ENCODE measurements at regions not wholly inside any gene's neighbourhood (a gene's known extent, or its start where the extent isn't known, plus 50 kb on each side); places are given as distances from the start of the nearest gene placed in this dataset.

DNA sequence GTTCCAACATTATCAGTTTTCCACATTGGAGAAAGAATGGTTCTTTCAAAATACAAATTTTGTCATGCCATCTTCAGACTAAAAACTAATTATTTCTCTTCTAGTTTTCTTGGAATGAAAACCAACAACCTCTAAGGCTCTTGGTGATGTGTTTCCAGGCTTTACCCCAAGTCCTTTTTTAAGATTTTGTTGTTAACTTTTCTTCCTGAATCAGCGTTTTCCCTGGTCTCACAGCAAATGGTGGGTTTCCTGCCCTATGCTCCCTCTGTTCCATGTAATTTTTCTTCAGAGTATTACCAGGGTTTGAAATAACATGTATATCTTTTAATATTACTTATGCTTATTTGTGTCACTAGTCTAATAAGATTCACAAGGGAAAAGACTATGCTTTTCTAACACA lies 1311.9 kb downstream of the LRFN5 start:
- no peak overlapping the region for H3K4me3 ChIP-seq (ENCODE audit: low read depth, low read length)
- TF ChIP-seq, protein P1, sequence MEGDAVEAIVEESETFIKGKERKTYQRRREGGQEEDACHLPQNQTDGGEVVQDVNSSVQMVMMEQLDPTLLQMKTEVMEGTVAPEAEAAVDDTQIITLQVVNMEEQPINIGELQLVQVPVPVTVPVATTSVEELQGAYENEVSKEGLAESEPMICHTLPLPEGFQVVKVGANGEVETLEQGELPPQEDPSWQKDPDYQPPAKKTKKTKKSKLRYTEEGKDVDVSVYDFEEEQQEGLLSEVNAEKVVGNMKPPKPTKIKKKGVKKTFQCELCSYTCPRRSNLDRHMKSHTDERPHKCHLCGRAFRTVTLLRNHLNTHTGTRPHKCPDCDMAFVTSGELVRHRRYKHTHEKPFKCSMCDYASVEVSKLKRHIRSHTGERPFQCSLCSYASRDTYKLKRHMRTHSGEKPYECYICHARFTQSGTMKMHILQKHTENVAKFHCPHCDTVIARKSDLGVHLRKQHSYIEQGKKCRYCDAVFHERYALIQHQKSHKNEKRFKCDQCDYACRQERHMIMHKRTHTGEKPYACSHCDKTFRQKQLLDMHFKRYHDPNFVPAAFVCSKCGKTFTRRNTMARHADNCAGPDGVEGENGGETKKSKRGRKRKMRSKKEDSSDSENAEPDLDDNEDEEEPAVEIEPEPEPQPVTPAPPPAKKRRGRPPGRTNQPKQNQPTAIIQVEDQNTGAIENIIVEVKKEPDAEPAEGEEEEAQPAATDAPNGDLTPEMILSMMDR (IDR thresholded peaks at IDR 0.05; ENCODE audit: low read depth, low read length) = no peak

DNA sequence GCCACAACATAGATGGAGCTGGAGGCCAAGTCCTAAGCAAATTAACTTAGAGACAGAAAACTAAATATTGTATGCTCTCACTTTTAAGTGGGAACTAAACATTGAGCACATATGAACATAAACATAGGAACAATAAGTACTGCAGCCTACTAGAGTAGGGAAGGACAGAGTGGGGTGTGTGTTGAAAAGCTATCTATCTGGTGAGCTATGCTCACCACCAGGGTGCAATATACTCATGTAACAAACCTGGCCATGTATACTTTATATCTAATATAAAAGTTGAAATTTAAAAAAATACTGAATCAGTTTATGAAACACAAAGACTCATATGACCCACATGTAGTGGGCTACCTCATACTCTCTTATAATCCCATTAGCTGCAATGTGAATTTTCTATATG lies 1305.0 kb downstream of the LRFN5 start:
- TF ChIP-seq, protein P1 (IDR thresholded peaks at IDR 0.05; ENCODE audit: low read depth, low read length) = no peak
- no peak overlapping the region for H3K4me3 ChIP-seq (ENCODE audit: low read depth, low read length)

DNA sequence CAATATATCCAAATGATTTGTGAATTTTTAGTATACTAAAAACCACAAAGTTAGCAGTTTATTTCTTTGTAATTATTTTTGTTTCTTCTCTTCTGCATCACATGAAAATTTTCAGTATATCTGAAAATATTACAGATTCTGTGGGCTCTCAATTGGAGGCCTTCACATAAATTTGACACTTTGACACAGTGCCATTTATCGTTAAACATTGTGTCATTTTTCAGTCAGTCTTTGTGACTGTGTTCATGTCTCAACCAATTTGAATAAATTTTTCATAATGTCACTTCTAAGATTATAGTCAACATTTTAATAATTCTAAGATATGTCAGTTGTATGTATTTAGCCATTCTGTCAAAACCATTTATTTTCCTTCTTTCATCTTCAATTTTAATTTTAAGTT lies 1303.0 kb downstream of the LRFN5 start:
- no peak overlapping the region for H3K4me3 ChIP-seq (ENCODE audit: low read depth, low read length)
- TF ChIP-seq, protein P1 (IDR thresholded peaks at IDR 0.05; ENCODE audit: low read depth, low read length) = no peak

DNA sequence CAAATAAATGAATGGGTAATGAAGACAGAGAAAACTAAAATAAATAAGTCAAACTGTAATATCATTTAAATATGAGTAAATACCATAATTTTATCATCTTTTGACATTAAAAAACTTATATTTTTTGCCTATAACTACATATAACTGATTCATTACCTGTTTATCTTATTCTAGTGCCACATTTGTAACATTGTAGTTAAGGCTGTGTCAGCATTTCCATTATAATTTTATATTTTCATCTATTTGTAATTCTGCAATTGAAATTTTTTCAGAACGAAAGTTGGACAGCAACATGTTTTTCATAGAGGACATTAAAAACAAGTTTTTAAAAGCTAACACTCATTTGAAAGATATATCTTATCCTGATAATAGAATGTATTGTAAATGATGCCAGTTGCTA lies 1286.5 kb downstream of the LRFN5 start:
- TF ChIP-seq, protein P1 (IDR thresholded peaks at IDR 0.05; ENCODE audit: low read depth, low read length) = no peak

DNA sequence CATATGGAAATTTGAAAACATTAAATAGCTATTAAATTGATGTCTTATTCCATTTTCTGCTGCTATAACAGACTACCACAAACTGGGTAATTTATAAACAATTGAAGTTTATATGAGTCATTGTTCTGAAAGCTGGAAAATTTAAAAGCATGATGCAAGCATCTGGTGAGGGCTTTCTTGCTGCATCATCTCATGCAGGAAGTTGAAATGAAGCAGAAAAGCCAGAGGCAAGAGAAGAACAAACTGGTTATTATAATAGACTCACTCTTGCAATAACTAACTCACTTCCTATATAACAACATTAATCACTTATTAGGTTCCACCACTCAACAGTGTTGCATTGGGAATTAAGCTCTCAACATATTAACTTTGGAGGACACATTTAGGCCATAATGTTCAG lies 1277.4 kb downstream of the LRFN5 start:
- H3K4me3 ChIP-seq (ENCODE audit: low read depth, low read length) = no peak overlapping the region
- TF ChIP-seq, protein P1 (IDR thresholded peaks at IDR 0.05; ENCODE audit: low read depth, low read length) = no peak

More for the DNA sequence above, 1286.5 kb downstream of the LRFN5 start:
- no peak overlapping the region for H3K4me3 ChIP-seq (ENCODE audit: low read depth, low read length)

DNA sequence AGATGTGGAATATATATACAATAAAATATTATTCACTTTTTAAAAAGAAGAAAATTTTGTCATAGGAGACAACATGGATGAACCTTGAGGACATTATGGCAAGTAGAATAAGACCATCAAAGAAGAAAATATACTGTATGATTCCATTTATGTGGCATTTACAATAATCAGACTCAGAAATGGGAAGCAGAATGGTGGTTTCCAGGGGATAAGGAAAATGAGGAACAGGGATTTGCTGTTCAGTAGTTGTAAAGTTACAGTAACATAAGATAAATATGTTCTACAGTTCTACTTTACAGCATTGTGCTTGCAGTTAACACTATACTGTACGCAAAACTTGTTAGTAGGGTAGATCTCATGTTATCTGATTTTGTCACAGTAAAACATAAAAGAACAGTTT lies 1271.0 kb downstream of the LRFN5 start:
- H3K4me3 ChIP-seq (ENCODE audit: low read depth, low read length) = no peak overlapping the region
- TF ChIP-seq, protein P1 (IDR thresholded peaks at IDR 0.05; ENCODE audit: low read depth, low read length) = no peak

DNA sequence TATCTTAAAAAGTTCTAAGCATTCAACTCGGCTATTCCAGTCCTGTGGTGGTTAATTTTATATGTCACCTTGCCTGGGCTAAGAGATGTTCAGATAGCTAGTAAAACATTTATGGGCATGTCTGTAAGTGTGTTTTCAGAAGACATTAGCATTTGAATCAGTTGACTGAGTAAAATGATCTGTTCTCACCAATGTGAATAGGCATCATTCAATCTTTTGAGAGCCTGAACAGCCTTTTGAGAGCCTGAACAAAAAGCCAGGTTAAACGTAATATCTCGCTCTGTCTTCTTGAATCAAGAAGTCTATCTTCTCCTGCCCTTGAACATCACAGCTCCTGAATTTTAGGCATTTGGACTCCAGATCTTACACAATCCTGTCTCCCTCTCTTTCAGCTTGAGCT lies 1266.1 kb downstream of the LRFN5 start:
- no peak overlapping the region for H3K4me3 ChIP-seq (ENCODE audit: low read depth, low read length)
- TF ChIP-seq, protein P1 (IDR thresholded peaks at IDR 0.05; ENCODE audit: low read depth, low read length) = no peak

Measured in WI38 (cell line).